ENCODE measurements at regions not wholly inside any gene's neighbourhood (a gene's known extent, or its start where the extent isn't known, plus 50 kb on each side); places are given as distances from the start of the nearest gene placed in this dataset.

DNA sequence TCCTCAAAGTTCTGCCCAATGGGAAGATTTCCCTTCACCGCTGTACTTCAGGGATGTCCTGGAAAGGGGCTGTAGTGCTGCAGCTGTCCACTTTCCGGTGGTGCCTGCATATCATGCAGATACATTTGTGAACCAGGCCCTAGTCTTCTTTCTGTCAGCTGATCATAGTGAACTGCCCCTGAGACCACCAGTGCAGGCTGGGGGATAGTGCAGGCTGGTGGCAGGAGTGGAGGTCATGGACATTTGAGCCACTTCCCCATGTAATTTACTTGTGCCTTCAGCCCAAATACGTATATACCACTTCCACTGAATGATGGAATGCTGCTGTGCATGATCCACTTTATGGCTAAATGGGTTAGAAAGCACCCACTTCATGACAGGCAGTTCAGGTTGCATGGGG is 120.0 kb downstream of the ZNF280B start:
- H3K9me3 Mint-ChIP-seq (ENCODE audit: low read depth, unreplicated experiment), result no peaks in the 10 kb centered on the region
- CTCF ChIA-PET, result no interaction called here
- no TSS peak for BruUV-seq (replicated peaks)

DNA sequence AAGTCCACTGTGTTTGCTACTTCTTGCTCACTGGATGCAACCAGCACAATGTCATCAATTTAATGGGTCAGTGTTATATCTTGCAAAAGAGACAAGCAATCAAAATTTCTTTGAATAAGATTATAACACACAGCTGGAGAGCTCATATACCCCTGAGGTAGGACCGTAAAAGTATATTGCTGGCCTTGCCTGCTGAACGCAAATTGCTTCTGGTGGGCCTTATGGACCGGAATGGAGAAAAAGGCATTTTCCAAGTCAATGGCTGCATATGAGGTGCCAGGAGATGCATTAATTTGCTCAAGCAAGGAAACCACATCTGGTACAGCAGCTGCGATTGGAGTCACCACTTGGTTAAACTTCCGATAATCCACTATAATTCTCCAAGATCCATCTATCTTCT is 119.1 kb downstream of the ZNF280B start:
- intact Hi-C loops (cut with micrococcal nuclease; ENCODE audit: unreplicated experiment), result no loop called here
- CTCF ChIA-PET, result no interaction called here
- no peak overlapping the region for H3K4me3 Mint-ChIP-seq (ENCODE audit: low read depth, unreplicated experiment)
- no peak overlapping the region for H3K27ac Mint-ChIP-seq (ENCODE audit: unreplicated experiment)
- BruUV-seq (replicated peaks), result no TSS peak
- H3K9me3 Mint-ChIP-seq (ENCODE audit: low read depth, unreplicated experiment), result no peaks in the 10 kb centered on the region
- TF ChIP-seq, protein P1, sequence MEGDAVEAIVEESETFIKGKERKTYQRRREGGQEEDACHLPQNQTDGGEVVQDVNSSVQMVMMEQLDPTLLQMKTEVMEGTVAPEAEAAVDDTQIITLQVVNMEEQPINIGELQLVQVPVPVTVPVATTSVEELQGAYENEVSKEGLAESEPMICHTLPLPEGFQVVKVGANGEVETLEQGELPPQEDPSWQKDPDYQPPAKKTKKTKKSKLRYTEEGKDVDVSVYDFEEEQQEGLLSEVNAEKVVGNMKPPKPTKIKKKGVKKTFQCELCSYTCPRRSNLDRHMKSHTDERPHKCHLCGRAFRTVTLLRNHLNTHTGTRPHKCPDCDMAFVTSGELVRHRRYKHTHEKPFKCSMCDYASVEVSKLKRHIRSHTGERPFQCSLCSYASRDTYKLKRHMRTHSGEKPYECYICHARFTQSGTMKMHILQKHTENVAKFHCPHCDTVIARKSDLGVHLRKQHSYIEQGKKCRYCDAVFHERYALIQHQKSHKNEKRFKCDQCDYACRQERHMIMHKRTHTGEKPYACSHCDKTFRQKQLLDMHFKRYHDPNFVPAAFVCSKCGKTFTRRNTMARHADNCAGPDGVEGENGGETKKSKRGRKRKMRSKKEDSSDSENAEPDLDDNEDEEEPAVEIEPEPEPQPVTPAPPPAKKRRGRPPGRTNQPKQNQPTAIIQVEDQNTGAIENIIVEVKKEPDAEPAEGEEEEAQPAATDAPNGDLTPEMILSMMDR (IDR thresholded peaks at IDR 0.05; ENCODE audit: unreplicated experiment), result no peak
- no peak for DNase-seq
- no peaks in the 10 kb centered on the region for H3K4me1 Mint-ChIP-seq (ENCODE audit: low read depth, unreplicated experiment)
- peaks cover 90% of the 10 kb centered on the region for H3K27me3 Mint-ChIP-seq (ENCODE audit: unreplicated experiment)
- no peaks in the 10 kb centered on the region for H3K36me3 Mint-ChIP-seq (ENCODE audit: insufficient read depth, unreplicated experiment)

More for the DNA sequence above, 120.0 kb downstream of the ZNF280B start:
- no peak for DNase-seq
- Mint-ChIP-seq H3K36me3 (ENCODE audit: insufficient read depth, unreplicated experiment) (no peaks in the 10 kb centered on the region), H3K4me1 (ENCODE audit: low read depth, unreplicated experiment) (no peaks in the 10 kb centered on the region), H3K27me3 (ENCODE audit: unreplicated experiment) (peaks cover 99% of the 10 kb centered on the region), H3K27ac (ENCODE audit: unreplicated experiment) (no peak overlapping the region), H3K4me3 (ENCODE audit: low read depth, unreplicated experiment) (no peak overlapping the region)
- TF ChIP-seq, protein P1 (IDR thresholded peaks at IDR 0.05; ENCODE audit: unreplicated experiment), result no peak
- intact Hi-C loops (cut with micrococcal nuclease; ENCODE audit: unreplicated experiment), result no loop called here

DNA sequence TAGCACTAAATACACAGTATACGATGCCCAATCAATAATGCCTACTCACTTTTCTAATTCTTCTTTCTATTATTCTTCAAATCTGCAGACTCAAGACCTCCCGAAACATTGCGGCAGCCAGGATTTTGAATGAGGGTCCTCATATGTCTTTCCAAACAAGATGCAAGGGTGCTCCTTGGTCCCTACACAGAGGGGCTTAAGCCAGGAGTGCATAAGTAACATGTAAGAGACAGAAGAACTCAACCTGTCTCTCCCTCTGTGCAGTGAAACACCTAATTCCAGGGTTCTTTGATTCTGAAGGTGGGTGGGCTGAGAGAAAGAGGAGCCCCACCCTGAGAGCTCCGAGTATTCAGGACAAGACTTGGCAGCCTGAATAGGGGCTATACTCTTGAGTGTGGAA is 117.6 kb downstream of the ZNF280B start:
- Mint-ChIP-seq H3K4me3 (ENCODE audit: low read depth, unreplicated experiment) (no peak overlapping the region), H3K27ac (ENCODE audit: unreplicated experiment) (no peak overlapping the region), H3K36me3 (ENCODE audit: insufficient read depth, unreplicated experiment) (no peaks in the 10 kb centered on the region), H3K27me3 (ENCODE audit: unreplicated experiment) (peaks cover 87% of the 10 kb centered on the region), H3K9me3 (ENCODE audit: low read depth, unreplicated experiment) (no peaks in the 10 kb centered on the region), H3K4me1 (ENCODE audit: low read depth, unreplicated experiment) (no peaks in the 10 kb centered on the region)
- no peak for DNase-seq
- CTCF ChIA-PET, result no interaction called here
- TF ChIP-seq, protein P1 (IDR thresholded peaks at IDR 0.05; ENCODE audit: unreplicated experiment), result no peak
- no TSS peak for BruUV-seq (replicated peaks)
- intact Hi-C loops (cut with micrococcal nuclease; ENCODE audit: unreplicated experiment), result no loop called here

DNA sequence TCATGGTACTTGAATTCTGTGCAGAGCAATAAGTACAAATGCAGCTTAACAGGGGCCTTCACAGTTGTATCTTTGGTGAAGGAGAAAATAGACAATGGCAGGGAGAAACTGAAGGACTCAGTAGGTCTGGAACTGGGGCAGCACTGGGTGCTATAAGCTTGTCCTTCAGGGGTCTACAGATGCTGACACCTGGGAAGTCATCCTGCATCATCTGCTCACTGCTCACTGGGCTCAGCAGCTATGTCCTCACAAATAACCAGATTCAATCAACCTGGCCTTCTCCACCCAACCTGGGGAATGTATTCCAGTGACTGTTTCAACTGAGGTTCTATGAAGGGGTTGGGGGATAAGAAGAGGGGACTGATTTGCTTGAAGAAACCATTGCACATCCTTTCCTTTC is 117.0 kb downstream of the ZNF280B start:
- H3K27me3 Mint-ChIP-seq (ENCODE audit: unreplicated experiment), result peaks cover 84% of the 10 kb centered on the region
- H3K36me3 Mint-ChIP-seq (ENCODE audit: insufficient read depth, unreplicated experiment), result no peaks in the 10 kb centered on the region
- DNase-seq, result no peak
- H3K4me1 Mint-ChIP-seq (ENCODE audit: low read depth, unreplicated experiment), result no peaks in the 10 kb centered on the region
- H3K9me3 Mint-ChIP-seq (ENCODE audit: low read depth, unreplicated experiment), result no peaks in the 10 kb centered on the region
- BruUV-seq (replicated peaks), result no TSS peak
- TF ChIP-seq, protein P1 (IDR thresholded peaks at IDR 0.05; ENCODE audit: unreplicated experiment), result no peak
- H3K27ac Mint-ChIP-seq (ENCODE audit: unreplicated experiment), result no peak overlapping the region
- CTCF ChIA-PET, result no interaction called here
- intact Hi-C loops (cut with micrococcal nuclease; ENCODE audit: unreplicated experiment), result no loop called here
- H3K4me3 Mint-ChIP-seq (ENCODE audit: low read depth, unreplicated experiment), result no peak overlapping the region

DNA sequence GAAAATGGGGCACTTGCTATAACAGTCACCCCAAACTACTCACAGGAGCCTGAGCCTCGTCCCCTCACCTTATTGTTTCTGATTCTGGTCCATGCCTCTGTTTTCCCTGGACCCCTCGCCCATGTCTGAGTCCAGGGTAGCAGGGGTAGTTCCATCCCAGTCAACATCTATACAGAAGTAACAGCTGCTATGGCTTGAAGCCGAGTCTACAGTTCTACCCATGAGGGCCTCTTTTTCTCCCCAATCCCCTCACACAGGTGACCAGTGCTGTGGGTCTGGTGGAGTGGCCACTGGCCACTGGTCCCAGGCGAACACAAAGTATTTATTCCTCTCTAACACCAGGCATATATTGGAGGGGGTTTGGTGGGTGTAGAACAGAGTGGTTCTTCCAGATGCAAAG is 116.4 kb downstream of the ZNF280B start:
- CTCF ChIA-PET, result no interaction called here
- Mint-ChIP-seq H3K36me3 (ENCODE audit: insufficient read depth, unreplicated experiment) (no peaks in the 10 kb centered on the region), H3K4me3 (ENCODE audit: low read depth, unreplicated experiment) (no peak overlapping the region), H3K9me3 (ENCODE audit: low read depth, unreplicated experiment) (no peaks in the 10 kb centered on the region), H3K27ac (ENCODE audit: unreplicated experiment) (no peak overlapping the region), H3K4me1 (ENCODE audit: low read depth, unreplicated experiment) (peaks cover 5% of the 10 kb centered on the region), H3K27me3 (ENCODE audit: unreplicated experiment) (peaks cover 84% of the 10 kb centered on the region)
- DNase-seq, result no peak
- TF ChIP-seq, protein P1 (IDR thresholded peaks at IDR 0.05; ENCODE audit: unreplicated experiment), result no peak
- no TSS peak for BruUV-seq (replicated peaks)
- intact Hi-C loops (cut with micrococcal nuclease; ENCODE audit: unreplicated experiment), result no loop called here
